CD14-positive monocyte (primary cell): ENCODE measurements at regions not wholly inside any gene's neighbourhood (a gene's known extent, or its start where the extent isn't known, plus 50 kb on each side); places are given as distances from the start of the nearest gene placed in this dataset.
"Not testable (repeated sequence)": the region's sequence is repeated elsewhere in the genome, so short reads cannot be mapped to it uniquely, and the experiment has no call there.

Source experiments
- DNase-seq, 3 donors: peaks; one replicate each; pipeline ENCODE4 v3.0.0-alpha.2; 2011 to 2022
- H2AFZ ChIP-seq: 2 replicates; pipeline ENCODE4 v1.6.0; 2012; ENCODE audit warnings: mild to moderate bottlenecking, low read depth, low read length, inconsistent platforms; ENCODE audit not compliant: insufficient read depth, poor library complexity, severe bottlenecking
- H3K27ac ChIP-seq, 2 donors: 1 replicate in 1 of 2; 2 replicates in 1 of 2; pipeline ENCODE4 v1.5.1; 2012 to 2013; ENCODE audit warnings: low read length in 2 of 2, control low read depth in 1 of 2, inconsistent platforms in 1 of 2, low read depth in 1 of 2, mild to moderate bottlenecking in 1 of 2
- H3K27me3 ChIP-seq, 2 donors: one replicate each; pipeline versions ENCODE4 v1.6.0 to v1.6.1; 2011 to 2013; ENCODE audit warnings: low read length in 2 of 2; ENCODE audit not compliant: control insufficient read depth in 2 of 2, insufficient read depth in 2 of 2
- H3K36me3 ChIP-seq, 2 donors: replicated peaks in 1 of 2; 1 replicate in 1 of 2; 2 replicates in 1 of 2; pipeline versions ENCODE4 v1.5.1 to v1.6.1; 2012 to 2013; ENCODE audit warnings: low read length in 2 of 2, control low read depth in 1 of 2, inconsistent platforms in 1 of 2, mild to moderate bottlenecking in 1 of 2; ENCODE audit not compliant: insufficient read depth in 2 of 2, control insufficient read depth in 1 of 2
- H3K4me1 ChIP-seq, 2 donors: 1 replicate in 1 of 2; 2 replicates in 1 of 2; pipeline versions ENCODE4 v1.5.1 to v1.6.1; 2012 to 2013; ENCODE audit warnings: low read length in 2 of 2, control low read depth in 1 of 2, inconsistent platforms in 1 of 2, mild to moderate bottlenecking in 1 of 2, moderate library complexity in 1 of 2; ENCODE audit not compliant: insufficient read depth in 2 of 2, control insufficient read depth in 1 of 2
- H3K4me2 ChIP-seq: replicated peaks from 2 replicates; pipeline ENCODE3; 2012; ENCODE audit warnings: low read length, moderate library complexity, mild to moderate bottlenecking; ENCODE audit not compliant: poor library complexity, severe bottlenecking; ENCODE audit errors: extremely low read depth
- H3K4me3 ChIP-seq, 3 experiments: fragments of 200-600 bp in 1 of 3; sonication (generic) in 1 of 3; replicated peaks in 1 of 3; 1 replicate in 2 of 3; 2 replicates in 1 of 3; pipeline ENCODE4 v1.5.1; 2011 to 2013; ENCODE audit warnings: low read length in 3 of 3, mild to moderate bottlenecking in 3 of 3, control low read depth in 2 of 3, low read depth in 2 of 3, inconsistent platforms in 1 of 3, moderate library complexity in 1 of 3
- H3K79me2 ChIP-seq: 2 replicates; pipeline ENCODE4 v1.6.0; 2012; ENCODE audit warnings: mild to moderate bottlenecking, control low read depth, inconsistent platforms, low read length, moderate library complexity; ENCODE audit not compliant: insufficient read depth
- H3K9ac ChIP-seq: 2 replicates; pipeline ENCODE4 v1.6.0; 2017; ENCODE audit warnings: low read length, mild to moderate bottlenecking; ENCODE audit not compliant: insufficient read depth, poor library complexity, severe bottlenecking
- H3K9me3 ChIP-seq, 2 donors: replicated peaks in 1 of 2; 1 replicate in 1 of 2; 2 replicates in 1 of 2; pipeline versions ENCODE4 v1.5.1 to v1.6.1; 2012 to 2013; ENCODE audit warnings: low read length in 2 of 2, control low read depth in 1 of 2; ENCODE audit not compliant: control insufficient read depth in 1 of 2, insufficient read depth in 1 of 2
- H4K20me1 ChIP-seq: 2 replicates; pipeline ENCODE4 v1.6.0; 2012; ENCODE audit warnings: mild to moderate bottlenecking, low read length, control low read depth, moderate library complexity; ENCODE audit not compliant: insufficient read depth
- H3K27ac Mint-ChIP-seq, 7 donors: one replicate each; pipeline ENCODE4 v1.8.0; 2020; ENCODE audit warnings: mild to moderate bottlenecking in 7 of 7, mixed read lengths in 7 of 7, moderate library complexity in 6 of 7, inconsistent platforms in 2 of 7
- H3K27me3 Mint-ChIP-seq, 3 donors: one replicate each; pipeline ENCODE4 v1.8.0; 2021 to 2022; ENCODE audit warnings: low read depth in 3 of 3, mild to moderate bottlenecking in 3 of 3, mixed read lengths in 3 of 3, moderate library complexity in 3 of 3, inconsistent platforms in 1 of 3
- H3K36me3 Mint-ChIP-seq, 2 donors: one replicate each; pipeline ENCODE4 v1.8.0; 2020; ENCODE audit warnings: mixed read lengths in 2 of 2, inconsistent platforms in 1 of 2, mild to moderate bottlenecking in 1 of 2
- H3K4me1 Mint-ChIP-seq: one replicate; pipeline ENCODE4 v1.8.0; 2020; ENCODE audit warnings: mild to moderate bottlenecking, mixed read lengths
- H3K4me3 Mint-ChIP-seq, 2 donors: one replicate each; pipeline ENCODE4 v1.8.0; 2020; ENCODE audit warnings: mild to moderate bottlenecking in 2 of 2, mixed read lengths in 2 of 2, moderate library complexity in 1 of 2
- H3K9me3 Mint-ChIP-seq, 7 donors: one replicate each; pipeline ENCODE4 v1.8.0; 2020 to 2022; ENCODE audit warnings: mixed read lengths in 7 of 7, mild to moderate bottlenecking in 6 of 7, moderate library complexity in 6 of 7, inconsistent platforms in 2 of 7
- CTCF ChIP-seq: fragments of 200-600 bp; IDR thresholded peaks from one replicate; pipeline ENCODE4 v1.8.0; 2022; ENCODE audit warnings: antibody characterized with exemption, mild to moderate bottlenecking
- WGBS: methylation state at CpG from one replicate; pipeline ENCODE4 v1.1.5; 2013; ENCODE audit warnings: missing lambda C conversion rate; ENCODE audit not compliant: insufficient coverage; 5-methylcytosine and 5-hydroxymethylcytosine counted together
- intact Hi-C, 2 donors: fragments of 100-400 bp; cut with micrococcal nuclease; formaldehyde crosslinking; loops; one replicate each; pipeline versions ENCODE4 v1.15.0 to v1.15.1; 2023

- no peak for DNase-seq
- Histone ChIP-seq H3K4me2 (no peak overlapping the region), H3K27ac (no peak overlapping the region), H2AFZ (no peak overlapping the region), H3K9me3 (no peaks in the 10 kb centered on the region), H3K4me1 (peaks cover 10 to 14% of the 10 kb centered on the region in 2 donors), H3K27me3 (no peaks in the 10 kb centered on the region), H3K4me3 (no peak overlapping the region), H4K20me1 (no peaks in the 10 kb centered on the region), H3K9ac (no peak overlapping the region), H3K36me3 (no peaks in the 10 kb centered on the region), H3K79me2 (no peaks in the 10 kb centered on the region)
- H3K27me3 Mint-ChIP-seq = peaks cover 2 to 5% (median 2%) of the 10 kb centered on the region in 3 donors
- H3K9me3 Mint-ChIP-seq = peaks cover 0 to 4% (median 0%) of the 10 kb centered on the region in 7 donors
- no peak overlapping the region for H3K4me3 Mint-ChIP-seq
- peaks cover 28% of the 10 kb centered on the region for H3K4me1 Mint-ChIP-seq
- TF ChIP-seq CTCF = no peak
- H3K36me3 Mint-ChIP-seq = no peaks in the 10 kb centered on the region
- H3K27ac Mint-ChIP-seq = no peak overlapping the region
- intact Hi-C loops = no loop called here
- no CpG with 5 or more reads among the region's 5 CpGs for WGBS
Measured at GRCh38 chr12:111120578-111120977, 200.2 kb upstream of the MYL2 start.

GRCh38 chr12:111117017-111117416 lies 196.6 kb upstream of the MYL2 start:
- H3K4me2 ChIP-seq = no peak overlapping the region
- H4K20me1 ChIP-seq = no peaks in the 10 kb centered on the region
- Mint-ChIP-seq H3K36me3 (no peaks in the 10 kb centered on the region), H3K9me3 (peaks cover 0 to 4% (median 0%) of the 10 kb centered on the region in 7 donors), H3K27ac (no peak overlapping the region), H3K27me3 (peaks cover 0 to 3% (median 2%) of the 10 kb centered on the region in 3 donors), H3K4me1 (peaks cover 27% of the 10 kb centered on the region), H3K4me3 (no peak overlapping the region)
- peaks cover 11 to 20% of the 10 kb centered on the region in 2 donors for H3K4me1 ChIP-seq
- WGBS = 100% methylated on average over 1 of the region's 1 CpG
- H3K36me3 ChIP-seq = no peaks in the 10 kb centered on the region
- DNase-seq = no peak
- no peak for TF ChIP-seq CTCF
- H3K9ac ChIP-seq = no peak overlapping the region
- intact Hi-C loops = no loop called here
- H3K27ac ChIP-seq = no peak overlapping the region
- no peak overlapping the region for H3K4me3 ChIP-seq
- H2AFZ ChIP-seq = no peak overlapping the region
- H3K9me3 ChIP-seq = no peaks in the 10 kb centered on the region
- H3K79me2 ChIP-seq = no peaks in the 10 kb centered on the region
- H3K27me3 ChIP-seq = no peaks in the 10 kb centered on the region

GRCh38 chr12:111113313-111113712 lies 192.9 kb upstream of the MYL2 start:
- H3K27me3 ChIP-seq, H3K27ac ChIP-seq, H3K36me3 Mint-ChIP-seq, H2AFZ ChIP-seq, H3K4me3 ChIP-seq, H3K4me3 Mint-ChIP-seq, H3K27me3 Mint-ChIP-seq, H3K9me3 Mint-ChIP-seq, H3K79me2 ChIP-seq, H3K9ac ChIP-seq, H4K20me1 ChIP-seq, H3K4me2 ChIP-seq, DNase-seq, intact Hi-C loops, H3K36me3 ChIP-seq, H3K27ac Mint-ChIP-seq, H3K9me3 ChIP-seq: not testable (repeated sequence)
- H3K4me1 ChIP-seq = peaks cover 24 to 31% of the 10 kb centered on the region in 2 donors
- peaks cover 43% of the 10 kb centered on the region for H3K4me1 Mint-ChIP-seq
- no CpG with 5 or more reads among the region's 3 CpGs for WGBS
